HEK293 (cell line): ENCODE measurements at regions not wholly inside any gene's neighbourhood (a gene's known extent, or its start where the extent isn't known, plus 50 kb on each side); places are given as distances from the start of the nearest gene placed in this dataset.

Experiments
- CTCF ChIP-seq: fragments of 450-650 bp; formaldehyde crosslinking; IDR thresholded peaks from 2 replicates; pipeline ENCODE4 v1.5.1; 2016; ENCODE audit warnings: missing biosample characterization, missing genetic modification characterization
- PRDM4 ChIP-seq: fragments of 450-650 bp; formaldehyde crosslinking; IDR thresholded peaks from 2 replicates; pipeline ENCODE4 v1.5.1; 2017; ENCODE audit warnings: missing biosample characterization, missing genetic modification characterization
- REPIN1 ChIP-seq: fragments of 450-650 bp; formaldehyde crosslinking; IDR thresholded peaks from 2 replicates; pipeline ENCODE4 v1.5.1; 2017; ENCODE audit warnings: missing biosample characterization, missing genetic modification characterization, low read depth
- SETDB1 ChIP-seq: IDR thresholded peaks from one replicate; pipeline ENCODE4 v1.6.1; 2017; ENCODE audit warnings: mild to moderate bottlenecking, low read length, moderate library complexity, mixed read lengths; ENCODE audit not compliant: insufficient read length
- YY1 ChIP-seq: fragments of 450-650 bp; formaldehyde crosslinking; IDR thresholded peaks from 2 replicates; pipeline ENCODE4 v1.5.1; 2018; ENCODE audit warnings: missing biosample characterization, missing genetic modification characterization
- ZBTB26 ChIP-seq: fragments of 450-650 bp; formaldehyde crosslinking; optimal IDR thresholded peaks from 2 replicates; pipeline ENCODE3; 2016; ENCODE audit warnings: missing biosample characterization, mild to moderate bottlenecking, missing genetic modification characterization
- ZNF114 ChIP-seq: fragments of 450-650 bp; formaldehyde crosslinking; IDR thresholded peaks from 2 replicates; pipeline ENCODE4 v1.5.0; 2017; ENCODE audit warnings: missing biosample characterization, missing genetic modification characterization
- ZNF2 ChIP-seq: fragments of 450-650 bp; formaldehyde crosslinking; IDR thresholded peaks from 2 replicates; pipeline ENCODE4 v1.5.1; 2016; ENCODE audit warnings: missing biosample characterization, missing genetic modification characterization
- ZNF341 ChIP-seq: fragments of 450-650 bp; formaldehyde crosslinking; IDR thresholded peaks from 2 replicates; pipeline ENCODE4; 2016; ENCODE audit warnings: low read depth, missing biosample characterization, missing genetic modification characterization
- ZNF544 ChIP-seq: fragments of 450-650 bp; formaldehyde crosslinking; IDR thresholded peaks from 2 replicates; pipeline ENCODE4 v1.5.0; 2017; ENCODE audit warnings: missing biosample characterization, missing genetic modification characterization
- ZNF580 ChIP-seq: fragments of 450-650 bp; formaldehyde crosslinking; IDR thresholded peaks from 2 replicates; pipeline ENCODE4 v1.5.1; 2016; ENCODE audit warnings: missing biosample characterization, missing genetic modification characterization
- ZNF660 ChIP-seq: fragments of 450-650 bp; IDR thresholded peaks from 2 replicates; pipeline ENCODE4 v1.5.1; 2018; ENCODE audit warnings: missing biosample characterization, mild to moderate bottlenecking, missing genetic modification characterization
- ZSCAN30 ChIP-seq: fragments of 450-650 bp; IDR thresholded peaks from 2 replicates; pipeline ENCODE4 v1.5.1; 2018; ENCODE audit warnings: missing biosample characterization, mild to moderate bottlenecking, missing genetic modification characterization, moderate library complexity

- TF ChIP-seq CTCF (no peak), ZSCAN30 (no peak), ZBTB26 (tag by site-specific recombination) (no peak), REPIN1 (no peak), ZNF114 (no peak), YY1 (tag by site-specific recombination) (no peak), ZNF580 (no peak), PRDM4 (tag by site-specific recombination) (no peak), ZNF544 (tag by site-specific recombination) (no peak), SETDB1 (no peak), ZNF2 (tag by site-specific recombination) (no peak), ZNF660 (no peak), ZNF341 (no peak)
Observed at GRCh38 chr6:170082531-170083187, 208.2 kb downstream of the DLL1 start.
